Activated CD8-positive, alpha-beta memory T cell treated with anti-CD3 and anti-CD28 coated beads, Interleukin-2, amount 10 ng/mL, durations not matched to agents 7 days and 5 days (primary cell): ENCODE measurements at regions not wholly inside any gene's neighbourhood (a gene's known extent, or its start where the extent isn't known, plus 50 kb on each side); places are given as distances from the start of the nearest gene placed in this dataset.
"Not testable (repeated sequence)": the region's sequence is repeated elsewhere in the genome, so short reads cannot be mapped to it uniquely, and the experiment has no call there.

ENCODE experiments used
- ATAC-seq: fragments of 150-1000 bp; cut with Tn5 transposase; one replicate; pipeline ENCODE4 v1.10.0; 2021; ENCODE audit warnings: moderate library complexity
- CTCF ChIA-PET: fragments of 350-600 bp; sonication (Branson Sonifier 250); formaldehyde crosslinking; loops from one replicate; lab custom pipeline; 2021; ENCODE audit warnings: antibody characterized with exemption; lab: Charles Lee
- DNase-seq: peaks from one replicate; pipeline ENCODE4 v3.0.0-alpha.2; 2020
- H3K27ac Mint-ChIP-seq: one replicate; pipeline ENCODE4 v1.8.0; 2021; ENCODE audit warnings: mild to moderate bottlenecking, mixed read lengths
- H3K27me3 Mint-ChIP-seq: one replicate; pipeline ENCODE4 v1.8.0; 2021; ENCODE audit warnings: mixed read lengths
- H3K36me3 Mint-ChIP-seq: one replicate; pipeline ENCODE4 v1.8.0; 2021; ENCODE audit warnings: mild to moderate bottlenecking, mixed read lengths
- H3K4me1 Mint-ChIP-seq: one replicate; pipeline ENCODE4 v1.8.0; 2021; ENCODE audit warnings: mixed read lengths
- H3K4me3 Mint-ChIP-seq: one replicate; pipeline ENCODE4 v1.8.0; 2021; ENCODE audit warnings: mild to moderate bottlenecking, moderate library complexity, mixed read lengths
- H3K9me3 Mint-ChIP-seq: one replicate; pipeline ENCODE4 v1.8.0; 2022; ENCODE audit warnings: low read depth, mixed read lengths

DNA sequence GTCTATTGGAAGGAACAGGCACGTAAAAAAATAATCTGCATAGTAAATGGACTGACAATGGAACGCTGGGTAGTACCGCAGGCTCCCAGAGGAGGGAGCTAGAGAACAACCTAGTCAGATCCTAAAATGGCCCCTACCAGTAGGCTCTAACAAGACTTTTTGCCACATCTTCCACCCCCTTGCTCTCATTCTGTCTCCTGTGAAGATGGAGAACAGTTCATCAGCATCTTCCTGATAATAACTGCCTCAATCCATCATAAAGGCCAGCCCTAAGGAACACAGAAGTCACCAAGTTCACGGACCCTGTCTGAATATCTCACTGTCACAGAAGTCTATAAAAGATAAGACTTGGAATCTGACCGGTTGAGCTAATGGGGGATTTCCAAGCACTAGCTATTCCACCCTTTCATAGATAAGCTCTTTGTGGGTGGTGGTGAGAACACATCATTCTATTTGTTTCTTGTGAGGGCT, 133.4 kb downstream of the SLC1A3 start:
- Mint-ChIP-seq H3K4me3 (no peak overlapping the region), H3K36me3 (no peaks in the 10 kb centered on the region), H3K9me3 (no peaks in the 10 kb centered on the region), H3K4me1 (peaks cover 3% of the 10 kb centered on the region), H3K27ac (no peak overlapping the region), H3K27me3 (peaks cover 36% of the 10 kb centered on the region)
- CTCF ChIA-PET, result interaction anchor here (0.6 to 3.7 kb wide), 17 partner anchors 8 to 639 kb away, joined by 3 to 32 read pairs (median 5); partner anchors contain the start of genes NIPBL and WDR70
- ATAC-seq, result peak; percentile 77
- peak; percentile 80 for DNase-seq

DNA sequence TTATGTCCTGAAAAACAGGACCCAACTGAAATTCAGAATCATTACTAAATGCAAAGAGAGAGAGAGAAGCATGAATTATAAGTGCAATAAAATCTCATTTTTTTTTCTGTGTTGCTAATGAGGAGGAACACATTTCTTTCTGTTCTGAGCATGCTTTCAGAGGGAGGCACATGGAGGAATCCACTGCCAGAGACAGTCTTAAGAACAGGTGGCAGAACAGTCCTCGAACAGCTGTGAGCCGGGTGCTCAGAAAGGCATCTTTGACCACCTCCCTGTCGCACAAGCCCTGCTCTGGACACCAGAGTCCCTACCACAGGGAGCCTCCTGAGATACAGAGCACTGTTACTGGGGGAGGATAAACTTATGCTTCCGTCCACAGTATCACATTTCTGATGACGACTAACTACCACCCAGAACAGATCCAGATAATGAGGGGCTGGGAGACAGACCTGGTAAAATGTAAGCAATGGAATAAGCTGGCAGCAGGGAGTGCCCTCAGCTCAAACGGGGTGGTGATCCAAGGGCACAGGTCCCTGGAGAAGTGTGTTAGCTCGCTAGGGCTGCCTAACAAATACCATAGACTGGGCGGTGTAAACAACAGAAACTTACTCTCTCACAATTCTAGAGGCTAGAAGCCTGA, 134.0 kb downstream of the SLC1A3 start:
- H3K4me3 Mint-ChIP-seq, result no peak overlapping the region
- ATAC-seq (no peak), DNase-seq (no peak)
- no peak overlapping the region for H3K27ac Mint-ChIP-seq
- no peaks in the 10 kb centered on the region for H3K36me3 Mint-ChIP-seq
- peaks cover 37% of the 10 kb centered on the region for H3K27me3 Mint-ChIP-seq
- peaks cover 8% of the 10 kb centered on the region for H3K4me1 Mint-ChIP-seq
- CTCF ChIA-PET, result interaction anchor here (0.6 to 3.7 kb wide), 16 partner anchors 9 to 639 kb away, joined by 3 to 32 read pairs (median 5); partner anchors contain the start of genes NIPBL and WDR70
- no peaks in the 10 kb centered on the region for H3K9me3 Mint-ChIP-seq

DNA sequence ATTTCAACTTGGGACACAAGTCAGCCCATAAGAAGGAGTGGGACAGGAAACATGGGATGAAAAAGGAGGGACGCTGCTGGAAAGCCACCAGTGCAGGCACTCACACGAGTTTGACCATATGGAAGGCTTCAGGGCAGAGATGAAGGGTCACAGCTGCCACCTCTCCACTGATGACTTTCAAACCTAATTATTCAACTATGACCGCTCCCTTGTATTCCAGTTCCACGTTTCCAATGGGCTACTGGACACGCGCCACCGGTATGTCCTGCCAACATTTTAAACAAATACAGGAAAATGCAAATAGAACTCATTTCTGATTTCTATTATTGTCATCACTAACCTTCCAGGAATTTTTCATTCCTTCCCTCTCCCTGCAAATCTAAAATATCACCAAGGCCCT, 134.7 kb downstream of the SLC1A3 start:
- ATAC-seq (no peak), DNase-seq (no peak)
- Mint-ChIP-seq H3K27me3 (peaks cover 38% of the 10 kb centered on the region), H3K9me3 (no peaks in the 10 kb centered on the region), H3K36me3 (no peaks in the 10 kb centered on the region), H3K4me1 (peaks cover 13% of the 10 kb centered on the region), H3K4me3 (no peak overlapping the region), H3K27ac (no peak overlapping the region)
- CTCF ChIA-PET, result interaction anchor here (1.6 to 3.7 kb wide), 2 partner anchors 10 to 126 kb away, joined by 5 to 32 read pairs; no protein-coding TSS in a partner anchor

DNA sequence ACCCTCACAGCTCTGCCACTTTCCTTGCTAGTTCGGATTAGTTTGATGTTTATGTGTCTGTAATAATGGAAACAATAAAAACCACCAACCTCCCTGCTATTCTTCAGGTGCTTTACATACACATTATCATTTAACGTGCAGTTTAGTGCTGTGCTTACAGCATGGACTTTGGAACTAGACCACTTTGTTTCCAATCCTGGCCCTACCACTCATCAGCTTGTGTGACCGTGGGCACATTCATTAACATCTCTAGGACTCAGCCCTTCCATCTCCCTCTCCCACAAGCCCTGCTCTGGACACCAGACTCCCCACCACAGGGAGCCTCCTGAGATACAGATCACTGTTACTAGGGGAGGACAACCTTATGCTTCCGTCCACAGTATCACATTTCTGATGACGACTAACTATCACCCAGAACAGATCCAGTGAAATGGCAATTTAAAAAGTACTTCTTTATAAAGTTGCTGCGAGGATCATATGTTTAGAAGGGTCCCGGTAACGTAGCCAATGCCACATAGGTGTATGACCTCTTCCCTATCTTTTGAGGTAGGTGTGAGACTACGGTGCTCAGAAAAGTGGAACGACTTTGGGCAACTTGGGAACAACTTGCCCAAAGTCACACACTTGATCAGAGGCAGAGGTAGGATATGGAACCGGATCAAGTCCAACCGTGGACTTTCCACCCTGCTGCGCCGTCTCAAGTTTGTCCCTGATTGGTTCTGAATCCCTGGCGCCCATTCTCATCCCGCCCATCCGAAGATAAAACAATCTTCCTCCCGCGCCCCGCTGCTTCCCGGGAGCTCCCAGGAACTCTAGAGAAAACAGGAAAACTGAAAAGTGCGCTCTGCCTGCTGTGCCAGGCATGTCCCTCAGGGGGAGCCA, 132.4 kb upstream of the NIPBL start:
- no peak overlapping the region for H3K27ac Mint-ChIP-seq
- ATAC-seq, result no peak

DNA sequence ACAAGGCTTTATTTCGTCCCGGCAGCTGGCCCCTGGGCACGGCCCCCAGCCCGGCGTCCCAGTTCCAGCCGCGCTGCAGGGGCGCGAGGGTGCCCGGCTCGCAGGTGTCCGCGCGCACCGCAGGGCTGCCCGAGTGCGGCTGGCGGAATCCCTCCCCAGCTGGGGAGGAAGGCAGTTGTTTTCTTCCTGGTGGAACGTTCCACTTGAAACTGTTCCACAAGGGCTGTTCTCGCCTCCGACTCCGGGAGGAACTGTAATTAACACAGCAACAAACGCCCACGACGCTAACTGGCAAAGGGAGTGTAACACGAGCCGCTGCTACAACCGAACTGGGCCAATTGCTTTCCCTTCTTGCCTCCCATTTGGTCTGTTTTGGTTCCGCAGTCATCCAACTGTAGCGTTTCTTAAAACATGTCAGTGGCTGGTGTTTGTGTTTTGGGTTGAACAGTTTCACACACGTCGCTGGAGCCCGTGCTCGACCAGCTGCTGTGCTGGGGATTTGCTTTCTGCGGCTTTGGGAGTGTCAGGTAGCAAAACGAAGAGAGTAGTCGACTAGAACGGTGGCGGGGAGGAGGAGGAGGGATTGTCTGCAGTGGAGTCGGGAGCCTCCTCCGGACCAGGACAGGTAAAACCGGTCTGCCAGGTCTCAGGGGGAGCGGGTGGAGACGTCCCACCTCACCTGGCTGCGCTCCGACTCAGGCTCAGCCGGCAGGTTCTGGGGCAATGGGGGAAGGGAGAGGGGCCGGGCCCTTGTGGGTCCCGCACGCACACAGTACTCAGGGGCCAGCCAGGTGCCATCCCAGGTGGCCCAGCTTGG, 131.6 kb upstream of the NIPBL start:
- Mint-ChIP-seq H3K4me3 (peak overlapping the region; percentile 76), H3K27me3 (peaks cover 58% of the 10 kb centered on the region), H3K4me1 (peaks cover 13% of the 10 kb centered on the region), H3K27ac (no peak overlapping the region), H3K9me3 (no peaks in the 10 kb centered on the region), H3K36me3 (no peaks in the 10 kb centered on the region)
- peak; percentile 62 for ATAC-seq
- peak; percentile 45 for DNase-seq
- CTCF ChIA-PET, result interaction anchor here (0.8 to 1.6 kb wide), 4 partner anchors 15 to 130 kb away, joined by 3 to 6 read pairs (median 4); no protein-coding TSS in a partner anchor

More for the DNA sequence above, 132.4 kb upstream of the NIPBL start:
- Mint-ChIP-seq H3K4me3 (peak overlapping the region; percentile 76), H3K36me3 (no peaks in the 10 kb centered on the region), H3K4me1 (peaks cover 13% of the 10 kb centered on the region), H3K27me3 (peaks cover 49% of the 10 kb centered on the region), H3K9me3 (no peaks in the 10 kb centered on the region)
- DNase-seq, result no peak
- CTCF ChIA-PET, result interaction anchor here (0.7 to 1.6 kb wide), 7 partner anchors 14 to 260 kb away, joined by 3 to 6 read pairs (median 3); partner anchors contain the start of gene NIPBL

DNA sequence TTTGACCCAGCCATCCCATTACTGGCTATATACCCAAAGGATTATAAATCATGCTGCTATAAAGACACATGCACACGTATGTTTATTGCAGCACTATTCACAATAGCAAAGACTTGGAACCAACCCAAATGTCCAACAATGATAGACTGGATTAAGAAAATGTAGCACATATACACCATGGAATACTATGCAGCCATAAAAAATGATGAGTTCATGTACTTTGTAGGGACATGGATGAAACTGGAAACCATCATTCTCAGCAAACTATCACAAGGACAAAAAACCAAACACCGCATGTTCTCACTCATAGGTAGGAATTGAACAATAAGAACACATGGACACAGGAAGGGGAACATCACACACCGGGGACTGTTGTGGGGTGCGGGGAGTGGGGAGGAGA, 128.8 kb upstream of the NIPBL start:
- H3K4me3 Mint-ChIP-seq, CTCF ChIA-PET, H3K36me3 Mint-ChIP-seq, DNase-seq, ATAC-seq, H3K9me3 Mint-ChIP-seq, H3K27ac Mint-ChIP-seq: not testable (repeated sequence)
- peaks cover 63% of the 10 kb centered on the region for H3K27me3 Mint-ChIP-seq
- peaks cover 13% of the 10 kb centered on the region for H3K4me1 Mint-ChIP-seq

GRCh38 chr5:36751886-36752285, 124.7 kb upstream of the NIPBL start:
- Mint-ChIP-seq H3K4me3 (no peak overlapping the region), H3K9me3 (no peaks in the 10 kb centered on the region), H3K4me1 (no peaks in the 10 kb centered on the region), H3K36me3 (no peaks in the 10 kb centered on the region), H3K27me3 (peaks cover 39% of the 10 kb centered on the region), H3K27ac (no peak overlapping the region)
- DNase-seq (no peak), ATAC-seq (no peak)
- CTCF ChIA-PET, result no interaction called here

DNA sequence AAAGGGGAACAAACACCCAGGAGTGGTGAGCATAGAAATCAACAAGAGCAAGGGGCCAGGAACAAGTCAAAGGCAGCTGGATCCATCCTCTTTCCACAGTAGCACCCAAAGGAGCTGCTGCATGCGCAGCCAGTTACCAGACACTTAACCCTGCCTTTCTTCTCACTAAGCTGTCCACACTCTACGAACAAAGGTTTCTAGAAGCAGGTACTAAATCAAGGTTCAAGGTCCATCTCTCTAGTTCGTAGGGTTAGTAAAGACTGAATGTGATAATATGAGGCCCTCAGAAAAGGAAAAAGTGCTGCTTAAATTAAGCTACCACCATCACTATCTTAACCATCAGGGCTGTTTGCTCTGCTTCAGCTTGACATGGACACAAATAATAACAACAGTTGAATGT, 121.2 kb upstream of the NIPBL start:
- no peak for ATAC-seq
- CTCF ChIA-PET, result no interaction called here
- Mint-ChIP-seq H3K36me3 (no peaks in the 10 kb centered on the region), H3K4me3 (no peak overlapping the region), H3K9me3 (no peaks in the 10 kb centered on the region), H3K27ac (no peak overlapping the region), H3K27me3 (peaks cover 35% of the 10 kb centered on the region), H3K4me1 (no peaks in the 10 kb centered on the region)
- no peak for DNase-seq

- H3K27ac Mint-ChIP-seq, result no peak overlapping the region
- no peak for ATAC-seq
- H3K9me3 Mint-ChIP-seq, result no peaks in the 10 kb centered on the region
- H3K36me3 Mint-ChIP-seq, result no peaks in the 10 kb centered on the region
- CTCF ChIA-PET, result no interaction called here
- DNase-seq, result no peak
- no peak overlapping the region for H3K4me3 Mint-ChIP-seq
- no peaks in the 10 kb centered on the region for H3K4me1 Mint-ChIP-seq
- H3K27me3 Mint-ChIP-seq, result peaks cover 34% of the 10 kb centered on the region
Observed at GRCh38 chr5:36755920-36756488, 120.6 kb upstream of the NIPBL start.

DNA sequence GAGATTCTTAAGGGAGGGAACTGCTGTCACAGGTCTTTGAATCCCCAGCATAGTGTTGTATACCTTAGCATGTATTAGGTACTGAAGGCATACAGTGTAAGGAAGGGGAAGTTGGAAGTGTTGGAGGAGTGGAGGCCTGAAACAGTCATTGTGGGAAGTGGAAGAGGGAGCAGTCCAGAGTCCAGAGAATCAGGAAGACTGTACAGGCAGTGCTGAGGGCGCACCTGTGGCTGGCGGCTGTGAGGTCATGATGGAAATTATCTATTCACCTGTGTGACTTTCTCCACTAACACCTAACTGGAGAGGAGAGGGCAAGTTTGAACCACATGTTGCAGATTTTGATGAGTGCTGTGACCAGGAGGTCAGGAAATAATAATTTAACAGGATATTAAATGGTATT, 119.7 kb upstream of the NIPBL start:
- no peak overlapping the region for H3K4me3 Mint-ChIP-seq
- ATAC-seq (no peak), DNase-seq (no peak)
- CTCF ChIA-PET, result no interaction called here
- H3K27me3 Mint-ChIP-seq, result peaks cover 33% of the 10 kb centered on the region
- no peaks in the 10 kb centered on the region for H3K36me3 Mint-ChIP-seq
- H3K4me1 Mint-ChIP-seq, result no peaks in the 10 kb centered on the region
- no peak overlapping the region for H3K27ac Mint-ChIP-seq
- no peaks in the 10 kb centered on the region for H3K9me3 Mint-ChIP-seq

GRCh38 chr5:36759117-36759516, 117.5 kb upstream of the NIPBL start:
- H3K4me1 Mint-ChIP-seq, result no peaks in the 10 kb centered on the region
- peaks cover 25% of the 10 kb centered on the region for H3K27me3 Mint-ChIP-seq
- no peak overlapping the region for H3K27ac Mint-ChIP-seq
- H3K4me3 Mint-ChIP-seq, result no peak overlapping the region
- DNase-seq (no peak), ATAC-seq (no peak)
- no peaks in the 10 kb centered on the region for H3K9me3 Mint-ChIP-seq
- CTCF ChIA-PET, result interaction anchor here (0.9 kb wide), 1 partner anchor 12 kb away, joined by 3 read pairs; no protein-coding TSS in a partner anchor
- H3K36me3 Mint-ChIP-seq, result no peaks in the 10 kb centered on the region

GRCh38 chr5:36763454-36763853, 113.1 kb upstream of the NIPBL start:
- H3K4me3 Mint-ChIP-seq, result no peak overlapping the region
- ATAC-seq, result no peak
- CTCF ChIA-PET, result no interaction called here
- H3K4me1 Mint-ChIP-seq, result no peaks in the 10 kb centered on the region
- no peaks in the 10 kb centered on the region for H3K9me3 Mint-ChIP-seq
- peaks cover 27% of the 10 kb centered on the region for H3K27me3 Mint-ChIP-seq
- no peak overlapping the region for H3K27ac Mint-ChIP-seq
- DNase-seq, result no peak
- H3K36me3 Mint-ChIP-seq, result no peaks in the 10 kb centered on the region
